ENCODE measurements at regions not wholly inside any gene's neighbourhood (a gene's known extent, or its start where the extent isn't known, plus 50 kb on each side); places are given as distances from the start of the nearest gene placed in this dataset.

GRCh38 chr4:83894831-83895230, 358.9 kb downstream of the GPAT3 start:
- H3K27me3 ChIP-seq (ENCODE audit: insufficient read depth, low read depth) = no peaks in the 10 kb centered on the region
- TF ChIP-seq CTCF (conservative IDR thresholded peaks at IDR 0.05) = no peak
- no peak for TF ChIP-seq EZH2 (IDR thresholded peaks at IDR 0.05; ENCODE audit: low read depth)
- ChIA-PET POLR2A (ENCODE audit: unreplicated experiment) (no interaction called here), CTCF (no interaction called here)
- no peaks in the 10 kb centered on the region for H3K79me2 ChIP-seq (ENCODE audit: low read depth)
- H3K4me3 ChIP-seq = no peak overlapping the region
- peaks cover 3% of the 10 kb centered on the region; the same call in 1 of the 2 replicates for H3K9me3 ChIP-seq (ENCODE audit: insufficient read depth, low read depth)
- no peak for DNase-seq
- H2AFZ ChIP-seq = no peak overlapping the region
- H3K27ac ChIP-seq = no peak overlapping the region
- intact Hi-C loops (cut with micrococcal nuclease; ENCODE audit: unreplicated experiment) = no loop called here
- no peaks in the 10 kb centered on the region for H4K20me1 ChIP-seq (ENCODE audit: insufficient read depth)
- H3F3A ChIP-seq (ENCODE audit: insufficient read depth, low read depth) = no peaks in the 10 kb centered on the region
- H3K36me3 ChIP-seq (ENCODE audit: low read depth) = no peaks in the 10 kb centered on the region
- H3K9me2 ChIP-seq (ENCODE audit: insufficient read depth) = no peaks in the 10 kb centered on the region
- BruUV-seq (replicated peaks) = no TSS peak
- no peak overlapping the region for H3K4me2 ChIP-seq
- peaks cover 13% of the 10 kb centered on the region for H3K4me1 ChIP-seq (replicated peaks; ENCODE audit: insufficient read depth)

GRCh38 chr4:83890816-83891215, 354.9 kb downstream of the GPAT3 start:
- ChIA-PET POLR2A (ENCODE audit: unreplicated experiment) (no interaction called here), CTCF (interaction anchor here (0.6 kb wide), 1 partner anchor 418 kb away, joined by 7 read pairs; no protein-coding TSS in a partner anchor)

GRCh38 chr4:83890231-83890630, 354.3 kb downstream of the GPAT3 start:
- Histone ChIP-seq H3F3A (ENCODE audit: insufficient read depth, low read depth) (peaks cover 5% of the 10 kb centered on the region; the same call in 1 of the 2 replicates), H3K36me3 (ENCODE audit: low read depth) (no peaks in the 10 kb centered on the region), H4K20me1 (ENCODE audit: insufficient read depth) (no peaks in the 10 kb centered on the region), H3K9me2 (ENCODE audit: insufficient read depth) (no peaks in the 10 kb centered on the region), H3K79me2 (ENCODE audit: low read depth) (no peaks in the 10 kb centered on the region), H3K27me3 (ENCODE audit: insufficient read depth, low read depth) (no peaks in the 10 kb centered on the region), H2AFZ (no peak overlapping the region), H3K4me1 (replicated peaks; ENCODE audit: insufficient read depth) (peaks cover 21% of the 10 kb centered on the region), H3K27ac (peak overlapping the region; percentile 75), H3K4me3 (no peak overlapping the region), H3K9me3 (ENCODE audit: insufficient read depth, low read depth) (peaks cover 3% of the 10 kb centered on the region; the same call in 1 of the 2 replicates), H3K4me2 (peak overlapping the region; percentile 56; the same call in 1 of the 2 replicates)
- intact Hi-C loops (cut with micrococcal nuclease; ENCODE audit: unreplicated experiment) = loop anchor here (1.0 kb wide), 1 partner anchor 35 kb away; no protein-coding TSS in a partner anchor
- peak in 1 of 2 experiments; percentile 37 for DNase-seq
- TF ChIP-seq CTCF (conservative IDR thresholded peaks at IDR 0.05) (no peak), EZH2 (IDR thresholded peaks at IDR 0.05; ENCODE audit: low read depth) (no peak)
- ChIA-PET POLR2A (ENCODE audit: unreplicated experiment) (interaction anchor here (0.7 kb wide), 3 partner anchors 34 to 502 kb away, joined by 3 to 8 read pairs (median 5); no protein-coding TSS in a partner anchor), CTCF (no interaction called here)
- no TSS peak for BruUV-seq (replicated peaks)

More at GRCh38 chr4:83890816-83891215, 354.9 kb downstream of the GPAT3 start:
- TSS peak; percentile 60 for BruUV-seq (replicated peaks)
- Histone ChIP-seq H2AFZ (no peak overlapping the region; the same call in 1 of the 2 replicates), H3K27ac (no peak overlapping the region), H3K36me3 (ENCODE audit: low read depth) (no peaks in the 10 kb centered on the region), H3K4me3 (no peak overlapping the region), H3F3A (ENCODE audit: insufficient read depth, low read depth) (peaks cover 5% of the 10 kb centered on the region; the same call in 1 of the 2 replicates), H3K4me2 (no peak overlapping the region), H3K79me2 (ENCODE audit: low read depth) (no peaks in the 10 kb centered on the region), H3K9me3 (ENCODE audit: insufficient read depth, low read depth) (peaks cover 3% of the 10 kb centered on the region; the same call in 1 of the 2 replicates), H3K9me2 (ENCODE audit: insufficient read depth) (no peaks in the 10 kb centered on the region), H3K4me1 (replicated peaks; ENCODE audit: insufficient read depth) (peaks cover 21% of the 10 kb centered on the region), H4K20me1 (ENCODE audit: insufficient read depth) (no peaks in the 10 kb centered on the region), H3K27me3 (ENCODE audit: insufficient read depth, low read depth) (no peaks in the 10 kb centered on the region)
- peak in 1 of 2 experiments; percentile 2 for DNase-seq
- TF ChIP-seq EZH2 (IDR thresholded peaks at IDR 0.05; ENCODE audit: low read depth) (no peak), CTCF (conservative IDR thresholded peaks at IDR 0.05) (no peak)
- intact Hi-C loops (cut with micrococcal nuclease; ENCODE audit: unreplicated experiment) = loop anchor here (1.0 kb wide), 1 partner anchor 36 kb away; no protein-coding TSS in a partner anchor
